ENCODE measurements at regions not wholly inside any gene's neighbourhood (a gene's known extent, or its start where the extent isn't known, plus 50 kb on each side); places are given as distances from the start of the nearest gene placed in this dataset.
"Not testable (repeated sequence)": the region's sequence is repeated elsewhere in the genome, so short reads cannot be mapped to it uniquely, and the experiment has no call there.

DNA sequence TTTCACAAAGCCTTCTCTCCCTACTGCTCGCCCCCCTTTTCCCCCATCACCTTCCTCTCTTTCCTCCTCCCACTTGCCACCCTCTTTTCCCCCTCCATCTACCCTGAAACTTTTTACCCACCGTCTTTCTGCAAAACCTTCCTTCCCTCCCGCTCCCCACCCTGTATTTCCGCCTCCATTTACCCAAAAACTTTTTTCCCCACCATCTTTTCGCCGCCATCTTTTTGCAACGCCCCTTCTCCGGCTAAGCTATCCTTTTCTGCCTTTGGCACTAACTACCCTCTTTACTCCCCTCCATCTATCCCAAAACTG, 205.2 kb upstream of the WSB1 start:
- intact Hi-C loops (cut with DNase I) = no loop called here
- Histone ChIP-seq H3K4me3 (no peak overlapping the region), H3K27ac (no peak overlapping the region), H3K36me3 (replicated peaks in 1 of 2) (no peaks in the 10 kb centered on the region), H3K9me3 (replicated peaks in 1 of 3) (no peaks in the 10 kb centered on the region), H3K27me3 (no peaks in the 10 kb centered on the region), H3K4me1 (replicated peaks in 1 of 2) (no peaks in the 10 kb centered on the region)
- DNase-seq = no peak
- TF ChIP-seq, protein P1, sequence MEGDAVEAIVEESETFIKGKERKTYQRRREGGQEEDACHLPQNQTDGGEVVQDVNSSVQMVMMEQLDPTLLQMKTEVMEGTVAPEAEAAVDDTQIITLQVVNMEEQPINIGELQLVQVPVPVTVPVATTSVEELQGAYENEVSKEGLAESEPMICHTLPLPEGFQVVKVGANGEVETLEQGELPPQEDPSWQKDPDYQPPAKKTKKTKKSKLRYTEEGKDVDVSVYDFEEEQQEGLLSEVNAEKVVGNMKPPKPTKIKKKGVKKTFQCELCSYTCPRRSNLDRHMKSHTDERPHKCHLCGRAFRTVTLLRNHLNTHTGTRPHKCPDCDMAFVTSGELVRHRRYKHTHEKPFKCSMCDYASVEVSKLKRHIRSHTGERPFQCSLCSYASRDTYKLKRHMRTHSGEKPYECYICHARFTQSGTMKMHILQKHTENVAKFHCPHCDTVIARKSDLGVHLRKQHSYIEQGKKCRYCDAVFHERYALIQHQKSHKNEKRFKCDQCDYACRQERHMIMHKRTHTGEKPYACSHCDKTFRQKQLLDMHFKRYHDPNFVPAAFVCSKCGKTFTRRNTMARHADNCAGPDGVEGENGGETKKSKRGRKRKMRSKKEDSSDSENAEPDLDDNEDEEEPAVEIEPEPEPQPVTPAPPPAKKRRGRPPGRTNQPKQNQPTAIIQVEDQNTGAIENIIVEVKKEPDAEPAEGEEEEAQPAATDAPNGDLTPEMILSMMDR (IDR thresholded peaks at IDR 0.05) = no peak
- no peak for TF ChIP-seq POLR2A (IDR thresholded peaks at IDR 0.05)
- WGBS, 4 donors = 45 to 52% (median 51%) methylated on average over 8 of the region's 8 CpGs

DNA sequence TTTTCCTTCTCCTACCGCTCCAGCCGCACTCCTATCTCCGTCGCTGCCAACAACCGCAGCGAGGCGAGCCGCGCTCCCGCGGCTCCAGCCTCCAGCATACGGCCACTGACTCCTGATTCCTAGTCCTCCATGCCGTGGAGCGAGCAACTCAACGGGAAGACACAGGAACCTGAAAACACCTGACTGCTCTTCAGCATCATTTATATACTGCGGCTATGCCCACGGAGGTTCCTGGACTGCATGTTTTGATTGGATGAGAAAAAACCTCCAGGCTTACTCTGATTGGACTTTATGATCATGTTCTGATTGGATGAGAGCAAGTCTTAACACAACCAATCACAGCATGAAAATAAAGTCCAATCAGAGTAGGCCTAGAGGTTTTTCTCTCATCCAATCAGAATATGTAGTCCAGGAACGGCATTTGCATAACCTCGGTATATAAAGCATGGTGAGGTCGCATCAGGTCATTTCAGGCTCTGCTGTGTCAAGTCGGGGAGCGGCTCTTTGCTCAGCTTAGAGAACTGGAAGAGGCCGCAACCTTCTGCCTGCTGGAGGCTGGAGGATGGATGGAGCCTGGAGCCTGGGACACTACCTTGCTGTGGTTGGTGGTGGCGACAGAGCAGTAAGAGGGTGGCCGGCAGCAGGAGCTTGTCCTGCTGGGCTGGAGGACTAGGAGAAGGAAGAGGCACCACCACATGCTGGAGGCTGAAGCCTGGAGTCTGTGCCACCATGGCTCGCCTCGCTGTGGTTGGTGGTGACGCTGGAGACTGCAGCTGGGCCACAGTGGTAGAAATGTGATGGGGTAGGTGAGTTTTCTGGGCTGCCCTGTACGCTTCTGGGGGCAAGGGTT, 204.6 kb upstream of the WSB1 start:
- H3K36me3 ChIP-seq (replicated peaks in 1 of 2); H3K27me3 ChIP-seq; H3K4me3 ChIP-seq; intact Hi-C loops (cut with DNase I); H3K4me1 ChIP-seq (replicated peaks in 1 of 2); DNase-seq; H3K9me3 ChIP-seq (replicated peaks in 1 of 3); H3K27ac ChIP-seq: not testable (repeated sequence)
- WGBS, 4 donors = 52 to 63% (median 59%) methylated on average over 21 to 29 of the region's 29 CpGs

DNA sequence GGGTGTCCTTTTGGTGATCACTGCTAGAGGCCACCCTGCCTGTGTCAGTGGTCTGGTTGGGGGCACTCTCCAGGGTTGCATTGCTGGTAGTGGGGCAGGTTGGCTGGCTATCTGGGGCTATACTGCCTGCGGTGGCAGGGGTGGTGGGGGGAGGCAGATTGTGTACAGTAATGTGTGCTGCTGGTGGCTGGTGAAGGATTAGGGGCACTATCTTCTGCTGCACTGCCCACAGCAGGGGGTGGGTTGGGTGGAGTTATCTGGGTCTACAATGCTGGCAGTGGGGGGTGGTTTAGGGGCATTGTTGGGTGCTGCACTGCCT, 204.0 kb upstream of the WSB1 start:
- WGBS, 4 donors = 92 to 100% (median 96%) methylated on average over 1 of the region's 1 CpG; no CpG with 5 or more reads in 1 of the 4 donors
- Histone ChIP-seq H3K27me3 (no peaks in the 10 kb centered on the region), H3K4me3 (no peak overlapping the region), H3K27ac (no peak overlapping the region), H3K9me3 (replicated peaks in 1 of 3) (no peaks in the 10 kb centered on the region), H3K4me1 (replicated peaks in 1 of 2) (no peaks in the 10 kb centered on the region), H3K36me3 (replicated peaks in 1 of 2) (no peaks in the 10 kb centered on the region)
- intact Hi-C loops (cut with DNase I) = loop anchor here in 1 of 2 donors (10.0 kb wide), 1 partner anchor 65 kb away; no protein-coding TSS in a partner anchor
- TF ChIP-seq, protein P1 (IDR thresholded peaks at IDR 0.05) = no peak
- no peak for TF ChIP-seq POLR2A (IDR thresholded peaks at IDR 0.05)
- DNase-seq = no peak

DNA sequence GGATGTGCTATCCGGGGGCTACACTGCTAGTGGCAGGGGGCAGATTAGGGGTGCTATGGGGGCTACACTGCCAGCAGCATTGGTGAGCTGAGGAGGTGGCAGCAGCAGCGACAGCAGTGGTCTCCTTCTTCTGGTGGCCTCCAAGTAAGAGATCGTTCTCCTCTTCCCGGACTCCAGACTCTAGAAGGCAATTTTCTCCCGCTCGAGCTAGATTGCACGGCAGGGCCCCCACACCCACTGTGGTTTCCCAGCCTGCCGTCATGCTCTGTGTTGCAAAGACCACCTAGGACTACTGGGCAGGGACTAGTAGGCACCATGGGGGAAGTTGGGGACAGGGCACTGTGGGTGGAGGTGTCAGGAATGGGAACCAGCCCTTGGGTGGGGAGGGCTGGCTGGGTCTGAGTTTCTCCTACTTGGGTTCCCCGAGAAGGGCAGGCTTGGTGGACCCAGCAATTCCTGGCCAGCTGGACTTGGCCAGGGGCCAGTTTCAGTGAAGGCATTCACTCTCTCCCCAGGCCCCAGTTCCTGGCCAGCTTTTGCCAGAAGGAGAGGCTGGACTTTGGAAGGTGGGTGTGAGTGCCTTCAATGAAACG, 203.4 kb upstream of the WSB1 start:
- H3K27ac ChIP-seq; H3K4me3 ChIP-seq; DNase-seq; H3K9me3 ChIP-seq (replicated peaks in 1 of 3); H3K36me3 ChIP-seq (replicated peaks in 1 of 2); H3K27me3 ChIP-seq; H3K4me1 ChIP-seq (replicated peaks in 1 of 2): not testable (repeated sequence)
- 56 to 88% (median 80%) methylated on average over 8 to 10 of the region's 10 CpGs for whole genome bisulfite sequencing, 4 donors
- intact Hi-C loops (cut with DNase I) = loop anchor here in 1 of 2 donors (10.0 kb wide), 1 partner anchor 66 kb away; no protein-coding TSS in a partner anchor

DNA sequence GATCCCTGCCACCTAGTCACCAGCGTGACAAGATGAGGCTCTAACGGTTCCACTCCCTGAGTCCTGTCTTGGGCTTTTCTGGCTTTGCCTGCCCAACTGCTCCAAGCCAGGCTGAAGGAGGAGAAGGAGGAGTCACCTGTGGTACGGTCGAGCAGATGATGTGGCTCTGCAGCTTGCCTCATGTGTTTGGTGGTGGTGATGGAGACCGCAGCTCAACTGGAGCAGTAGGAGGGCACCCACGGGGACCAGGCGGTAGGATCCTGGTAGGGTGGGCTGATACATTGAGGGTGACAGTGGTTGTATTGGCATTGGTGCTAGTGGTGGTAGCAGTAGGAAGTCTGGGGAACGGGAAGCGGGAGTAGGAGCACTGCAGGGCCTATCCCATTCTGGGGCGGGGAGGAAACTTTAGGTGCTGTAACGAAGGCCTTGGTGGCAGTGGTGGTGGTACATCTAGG, 202.8 kb upstream of the WSB1 start:
- no peak for DNase-seq
- H3K4me3 ChIP-seq = no peak overlapping the region
- H3K27me3 ChIP-seq = no peaks in the 10 kb centered on the region
- H3K27ac ChIP-seq = no peak overlapping the region
- no peaks in the 10 kb centered on the region for H3K4me1 ChIP-seq (replicated peaks in 1 of 2)
- H3K9me3 ChIP-seq (replicated peaks in 1 of 3) = no peaks in the 10 kb centered on the region
- intact Hi-C loops (cut with DNase I) = loop anchor here in 1 of 2 donors (10.0 kb wide), 1 partner anchor 66 kb away; no protein-coding TSS in a partner anchor
- 75 to 83% (median 79%) methylated on average over 11 of the region's 11 CpGs for WGBS, 4 donors
- TF ChIP-seq, protein P1 (IDR thresholded peaks at IDR 0.05) = no peak
- no peak for TF ChIP-seq POLR2A (IDR thresholded peaks at IDR 0.05)
- H3K36me3 ChIP-seq (replicated peaks in 1 of 2) = no peaks in the 10 kb centered on the region

DNA sequence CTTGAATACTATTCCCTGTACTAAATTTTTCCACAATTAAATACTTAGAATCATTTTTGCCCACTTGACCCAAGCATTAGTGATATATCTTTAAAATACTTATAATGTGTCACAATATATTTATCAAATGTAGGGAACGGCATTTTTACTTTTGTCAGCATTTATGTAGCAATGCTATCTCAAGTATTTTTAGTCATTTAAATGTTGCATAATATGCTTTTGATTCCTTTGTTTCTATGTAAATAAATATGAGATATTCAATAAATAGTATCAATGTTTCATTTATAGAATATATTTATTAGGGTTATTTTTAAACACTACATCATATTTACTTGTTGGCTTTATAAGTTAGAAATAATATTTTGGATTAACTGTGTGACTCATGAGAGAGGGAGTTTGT, 199.7 kb upstream of the WSB1 start:
- not testable (repeated sequence) for H3K36me3 ChIP-seq (replicated peaks in 1 of 2); H3K4me1 ChIP-seq (replicated peaks in 1 of 2); DNase-seq; H3K27me3 ChIP-seq; H3K9me3 ChIP-seq (replicated peaks in 1 of 3); H3K4me3 ChIP-seq; H3K27ac ChIP-seq
- 64 to 90% (median 73%) methylated on average over 1 of the region's 1 CpG for WGBS, 4 donors
- intact Hi-C loops (cut with DNase I) = loop anchor here in 1 of 2 donors (10.0 kb wide), 1 partner anchor 69 kb away; no protein-coding TSS in a partner anchor

DNA sequence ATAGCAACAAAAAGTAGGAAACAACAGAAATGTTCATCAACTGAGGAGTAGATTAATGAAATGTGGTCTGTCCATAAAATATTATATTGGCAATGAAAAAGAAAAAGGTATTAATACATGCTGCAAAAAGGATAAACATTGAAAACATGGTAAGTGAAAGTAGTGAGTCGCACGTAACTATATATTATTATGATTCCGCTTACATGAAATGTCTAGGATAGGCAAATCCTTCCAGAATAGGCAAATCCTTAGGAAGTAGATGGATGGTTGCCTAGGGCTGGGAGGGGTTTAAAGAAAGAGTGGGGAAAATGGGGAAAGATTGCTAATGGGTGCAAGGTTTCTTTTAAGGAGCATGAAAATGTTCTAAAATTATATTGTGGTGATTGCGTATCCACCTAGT, 198.1 kb upstream of the WSB1 start:
- not testable (repeated sequence) for DNase-seq; H3K27ac ChIP-seq; H3K27me3 ChIP-seq; H3K9me3 ChIP-seq (replicated peaks in 1 of 3); H3K4me3 ChIP-seq; H3K36me3 ChIP-seq (replicated peaks in 1 of 2); H3K4me1 ChIP-seq (replicated peaks in 1 of 2)
- WGBS, 4 donors = 85 to 98% (median 88%) methylated on average over 4 of the region's 4 CpGs
- intact Hi-C loops (cut with DNase I) = loop anchor here in 1 of 2 donors (10.0 kb wide), 1 partner anchor 71 kb away; no protein-coding TSS in a partner anchor

DNA sequence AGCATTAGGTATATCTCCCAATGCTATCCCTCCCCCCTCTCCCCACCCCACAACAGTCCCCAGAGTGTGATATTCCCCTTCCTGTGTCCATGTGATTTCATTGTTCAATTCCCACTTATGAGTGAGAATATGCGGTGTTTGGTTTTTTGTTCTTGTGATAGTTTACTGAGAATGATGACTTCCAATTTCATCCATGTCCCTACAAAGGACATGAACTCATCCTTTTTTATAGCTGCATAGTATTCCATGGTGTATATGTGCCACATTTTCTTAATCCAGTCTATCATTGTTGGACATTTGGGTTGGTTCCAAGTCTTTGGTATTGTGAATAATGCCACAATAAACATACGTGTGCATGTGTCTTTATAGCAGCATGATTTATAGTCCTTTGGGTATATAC, 194.6 kb upstream of the WSB1 start:
- not testable (repeated sequence) for H3K36me3 ChIP-seq (replicated peaks in 1 of 2); H3K9me3 ChIP-seq (replicated peaks in 1 of 3); H3K4me3 ChIP-seq; H3K4me1 ChIP-seq (replicated peaks in 1 of 2); H3K27ac ChIP-seq; DNase-seq; H3K27me3 ChIP-seq
- intact Hi-C loops (cut with DNase I) = loop anchor here in 1 of 2 donors (10.0 kb wide), 1 partner anchor 74 kb away; no protein-coding TSS in a partner anchor
- WGBS, 4 donors = 72 to 82% (median 80%) methylated on average over 2 of the region's 2 CpGs
